AG10803 (cell line): ENCODE measurements at regions not wholly inside any gene's neighbourhood (a gene's known extent, or its start where the extent isn't known, plus 50 kb on each side); places are given as distances from the start of the nearest gene placed in this dataset.
A peak's percentile ranks its signal among the peaks of the same experiment; 100 is the strongest.

ENCODE experiments used
- DNase-seq: peaks from one replicate; pipeline ENCODE4 v3.0.0; 2010; ENCODE audit warnings: low read depth
- H3K4me3 ChIP-seq: 2 replicates; pipeline ENCODE4 v1.5.1; 2011; ENCODE audit warnings: mild to moderate bottlenecking, low read length, control low read depth
- TF ChIP-seq, protein P1 (sequence below): conservative IDR thresholded peaks from 2 replicates; pipeline ENCODE4 v1.5.1; 2011; ENCODE audit warnings: mild to moderate bottlenecking, low read length, control low read depth, inconsistent platforms

GRCh38 chr13:33349986-33350826, 64.7 kb upstream of the STARD13 start:
- DNase-seq = peak; percentile 21
- H3K4me3 ChIP-seq = peak overlapping the region; percentile 75

DNA sequence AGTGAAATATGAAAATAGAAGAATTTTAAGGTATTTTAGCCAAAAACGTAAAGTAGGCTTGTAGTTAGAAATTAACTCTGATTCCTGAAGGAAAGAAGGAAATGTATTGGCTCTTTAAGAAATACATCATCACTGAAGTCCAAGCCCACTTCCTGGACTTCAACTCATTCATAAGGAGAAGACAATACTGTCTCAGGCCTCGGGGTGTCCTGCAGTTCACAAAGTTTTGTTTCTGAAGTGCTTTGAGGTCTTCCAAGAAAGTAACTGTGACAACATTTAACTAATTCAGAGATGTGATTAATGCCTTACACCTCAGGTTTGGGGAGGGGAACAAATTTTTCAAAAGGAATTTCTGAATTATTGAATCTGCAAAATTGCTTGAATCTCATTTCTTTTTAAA, 65.8 kb upstream of the STARD13 start:
- DNase-seq = peak; percentile 57
- TF ChIP-seq, protein P1, sequence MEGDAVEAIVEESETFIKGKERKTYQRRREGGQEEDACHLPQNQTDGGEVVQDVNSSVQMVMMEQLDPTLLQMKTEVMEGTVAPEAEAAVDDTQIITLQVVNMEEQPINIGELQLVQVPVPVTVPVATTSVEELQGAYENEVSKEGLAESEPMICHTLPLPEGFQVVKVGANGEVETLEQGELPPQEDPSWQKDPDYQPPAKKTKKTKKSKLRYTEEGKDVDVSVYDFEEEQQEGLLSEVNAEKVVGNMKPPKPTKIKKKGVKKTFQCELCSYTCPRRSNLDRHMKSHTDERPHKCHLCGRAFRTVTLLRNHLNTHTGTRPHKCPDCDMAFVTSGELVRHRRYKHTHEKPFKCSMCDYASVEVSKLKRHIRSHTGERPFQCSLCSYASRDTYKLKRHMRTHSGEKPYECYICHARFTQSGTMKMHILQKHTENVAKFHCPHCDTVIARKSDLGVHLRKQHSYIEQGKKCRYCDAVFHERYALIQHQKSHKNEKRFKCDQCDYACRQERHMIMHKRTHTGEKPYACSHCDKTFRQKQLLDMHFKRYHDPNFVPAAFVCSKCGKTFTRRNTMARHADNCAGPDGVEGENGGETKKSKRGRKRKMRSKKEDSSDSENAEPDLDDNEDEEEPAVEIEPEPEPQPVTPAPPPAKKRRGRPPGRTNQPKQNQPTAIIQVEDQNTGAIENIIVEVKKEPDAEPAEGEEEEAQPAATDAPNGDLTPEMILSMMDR = peak; percentile 29; the same call in 1 of the 2 replicates
- H3K4me3 ChIP-seq = no peak overlapping the region

More at GRCh38 chr13:33349986-33350826, 64.7 kb upstream of the STARD13 start:
- TF ChIP-seq, protein P1 = no peak

DNA sequence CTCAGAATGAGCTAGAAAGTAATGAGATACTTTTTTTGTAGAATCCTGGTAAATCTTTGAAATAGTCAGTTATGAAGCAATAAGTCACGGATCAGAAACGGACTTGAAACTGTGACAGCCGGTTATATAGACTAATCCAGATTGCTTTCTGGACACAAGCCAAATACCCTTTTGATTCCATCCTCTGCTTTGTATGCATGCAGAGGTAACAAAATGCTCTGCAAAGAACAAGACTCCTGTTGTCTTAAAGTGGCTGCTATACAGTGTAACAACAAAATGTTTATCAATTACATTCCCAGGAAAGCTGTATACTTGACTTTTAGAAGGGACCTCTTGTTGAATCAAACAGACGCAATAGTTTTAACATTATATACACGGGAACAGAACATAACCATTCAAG, 66.5 kb upstream of the STARD13 start:
- TF ChIP-seq, protein P1 = no peak
- DNase-seq = no peak
- no peak overlapping the region for H3K4me3 ChIP-seq

DNA sequence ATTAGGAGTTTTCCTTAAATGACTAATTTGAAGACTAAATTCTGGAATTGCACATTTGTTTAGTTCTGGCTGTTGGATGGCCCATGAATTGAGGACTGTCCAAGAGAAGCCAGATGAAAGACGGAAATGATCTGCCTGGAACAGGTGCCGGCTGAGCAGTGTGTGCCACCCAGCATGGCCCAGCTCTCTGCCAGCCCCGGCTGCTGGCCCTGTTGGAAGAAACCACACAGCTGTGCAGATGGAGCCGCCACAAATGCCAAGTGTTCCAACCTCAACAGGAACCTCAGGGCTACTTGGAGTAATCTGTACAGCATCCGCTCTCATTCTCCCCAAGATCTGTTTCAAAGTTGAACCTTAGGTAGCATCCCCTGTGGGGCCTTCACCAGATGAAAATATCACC, 67.0 kb upstream of the STARD13 start:
- H3K4me3 ChIP-seq = no peak overlapping the region
- TF ChIP-seq, protein P1 = no peak
- no peak for DNase-seq

DNA sequence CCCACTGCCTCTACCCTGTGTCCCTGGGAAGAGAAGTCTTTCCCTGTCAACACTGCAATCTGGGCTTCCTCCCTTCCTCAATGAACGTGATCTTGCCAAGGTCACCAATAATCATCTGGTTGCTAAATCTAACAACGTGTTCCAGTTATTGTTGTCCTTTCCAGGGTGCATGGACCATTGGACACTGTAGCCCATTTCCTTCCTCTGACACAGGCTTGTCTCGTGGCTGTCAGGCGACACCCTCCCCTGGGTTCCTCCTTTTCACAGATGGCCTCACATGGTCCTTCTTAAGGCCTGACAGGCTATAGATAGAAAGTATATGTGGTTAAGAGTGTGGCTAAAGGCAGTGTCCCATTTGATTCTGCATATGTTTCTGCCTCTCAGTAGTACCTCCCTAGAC, 67.7 kb upstream of the STARD13 start:
- H3K4me3 ChIP-seq = no peak overlapping the region
- TF ChIP-seq, protein P1 = no peak
- DNase-seq = no peak

DNA sequence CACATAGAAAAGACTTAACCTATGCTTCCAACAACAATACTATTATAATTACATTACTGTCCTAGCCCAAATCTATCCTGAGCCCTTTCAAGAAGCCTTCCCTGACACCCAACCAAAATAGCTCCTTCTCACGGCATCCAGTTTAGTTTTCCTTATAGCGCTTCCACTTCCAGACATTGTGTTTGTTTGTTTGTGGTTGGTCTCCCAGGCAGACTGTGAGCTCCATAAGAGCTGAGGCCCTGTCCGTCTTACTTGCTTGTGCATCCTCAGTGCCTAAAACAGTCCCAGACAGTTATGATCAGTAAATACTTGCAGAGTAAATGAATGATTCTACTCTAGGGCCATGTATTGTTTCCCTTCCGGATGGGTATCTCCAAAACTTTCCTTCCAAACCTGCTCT, 68.1 kb upstream of the STARD13 start:
- no peak overlapping the region for H3K4me3 ChIP-seq
- TF ChIP-seq, protein P1 = no peak
- no peak for DNase-seq
